DOHH2 (cell line): ENCODE measurements at regions not wholly inside any gene's neighbourhood (a gene's known extent, or its start where the extent isn't known, plus 50 kb on each side); places are given as distances from the start of the nearest gene placed in this dataset.

Source experiments
- EZH2phosphoT487 ChIP-seq: fragments of 200-600 bp; sonication (generic); IDR thresholded peaks from 2 replicates; pipeline ENCODE4 v1.6.1; 2017; ENCODE audit warnings: borderline replicate concordance, mild to moderate bottlenecking, antibody characterized with exemption, low read length, moderate library complexity, mixed read lengths
- TF ChIP-seq, protein P1 (sequence below): fragments of 200-600 bp; sonication (generic); IDR thresholded peaks from one replicate; pipeline ENCODE4 v1.5.1; 2014; ENCODE audit warnings: antibody characterized with exemption, mild to moderate bottlenecking, low read depth, low read length; ENCODE audit not compliant: poor library complexity, severe bottlenecking

GRCh38 chr10:36236341-36236740 lies 594.2 kb upstream of the FZD8 start:
- TF ChIP-seq, protein P1, sequence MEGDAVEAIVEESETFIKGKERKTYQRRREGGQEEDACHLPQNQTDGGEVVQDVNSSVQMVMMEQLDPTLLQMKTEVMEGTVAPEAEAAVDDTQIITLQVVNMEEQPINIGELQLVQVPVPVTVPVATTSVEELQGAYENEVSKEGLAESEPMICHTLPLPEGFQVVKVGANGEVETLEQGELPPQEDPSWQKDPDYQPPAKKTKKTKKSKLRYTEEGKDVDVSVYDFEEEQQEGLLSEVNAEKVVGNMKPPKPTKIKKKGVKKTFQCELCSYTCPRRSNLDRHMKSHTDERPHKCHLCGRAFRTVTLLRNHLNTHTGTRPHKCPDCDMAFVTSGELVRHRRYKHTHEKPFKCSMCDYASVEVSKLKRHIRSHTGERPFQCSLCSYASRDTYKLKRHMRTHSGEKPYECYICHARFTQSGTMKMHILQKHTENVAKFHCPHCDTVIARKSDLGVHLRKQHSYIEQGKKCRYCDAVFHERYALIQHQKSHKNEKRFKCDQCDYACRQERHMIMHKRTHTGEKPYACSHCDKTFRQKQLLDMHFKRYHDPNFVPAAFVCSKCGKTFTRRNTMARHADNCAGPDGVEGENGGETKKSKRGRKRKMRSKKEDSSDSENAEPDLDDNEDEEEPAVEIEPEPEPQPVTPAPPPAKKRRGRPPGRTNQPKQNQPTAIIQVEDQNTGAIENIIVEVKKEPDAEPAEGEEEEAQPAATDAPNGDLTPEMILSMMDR: no peak
- TF ChIP-seq EZH2phosphoT487: no peak
